ENCODE measurements at regions not wholly inside any gene's neighbourhood (a gene's known extent, or its start where the extent isn't known, plus 50 kb on each side); places are given as distances from the start of the nearest gene placed in this dataset.

DNA sequence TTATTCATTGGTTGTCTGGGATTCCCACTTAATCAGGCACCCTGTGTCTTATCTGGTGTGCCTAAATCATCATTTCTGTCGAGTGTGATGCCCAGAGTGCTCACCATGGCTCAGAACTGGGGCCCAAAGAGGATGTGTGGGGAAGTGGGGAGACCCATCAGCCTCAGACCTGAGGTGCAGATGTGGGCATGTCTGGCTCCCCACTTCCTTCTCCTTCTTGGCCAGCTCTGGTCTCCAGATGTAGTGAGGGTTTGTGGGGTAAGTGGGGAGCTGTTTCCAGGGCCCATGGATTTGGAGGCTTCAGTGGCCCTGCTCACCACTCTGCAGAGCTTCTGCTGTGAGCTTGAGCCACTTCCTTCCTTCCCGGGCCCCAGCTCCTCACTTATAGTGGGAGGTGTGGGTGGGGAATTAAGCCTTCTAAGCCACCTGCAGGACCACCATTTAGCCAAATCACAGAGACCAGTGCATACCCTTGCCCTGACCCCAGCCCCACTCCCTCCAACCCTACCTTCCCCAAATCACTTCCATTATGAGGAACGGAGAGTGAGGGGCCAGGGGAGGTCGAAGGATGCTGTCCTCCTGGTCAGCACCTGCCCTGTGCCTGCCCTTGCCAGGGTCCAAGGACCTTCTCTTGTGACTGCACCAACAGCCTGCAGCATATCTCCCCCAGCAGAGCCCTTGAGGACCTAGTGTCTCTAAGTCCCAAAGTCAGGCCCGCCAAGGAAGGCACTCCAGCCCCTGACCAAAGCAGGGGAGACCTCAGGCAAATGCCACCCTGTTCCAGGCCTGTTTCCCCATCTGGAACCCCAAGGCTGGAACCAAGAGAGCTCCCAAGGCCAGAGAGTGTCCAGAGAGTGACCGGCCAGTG, 278.2 kb upstream of the RTL1 start:
- Histone ChIP-seq H3K27me3 (ENCODE audit: insufficient read depth, low read depth, low read length) (no peaks in the 10 kb centered on the region), H4K20me1 (ENCODE audit: insufficient read depth) (no peaks in the 10 kb centered on the region)
- TF ChIP-seq POLR2AphosphoS5 (IDR thresholded peaks at IDR 0.05): no peak
- no peak for TF ChIP-seq MXI1 (conservative IDR thresholded peaks at IDR 0.05; ENCODE audit: poor library complexity, severe bottlenecking)
- TF ChIP-seq EP300 (conservative IDR thresholded peaks at IDR 0.05; ENCODE audit: poor library complexity, severe bottlenecking): no peak
- TF ChIP-seq RAD21 (conservative IDR thresholded peaks at IDR 0.05): no peak
- no peak for TF ChIP-seq EZH2 (IDR thresholded peaks at IDR 0.05; ENCODE audit: borderline replicate concordance, insufficient read depth, low read length, poor library complexity, severe bottlenecking)

DNA sequence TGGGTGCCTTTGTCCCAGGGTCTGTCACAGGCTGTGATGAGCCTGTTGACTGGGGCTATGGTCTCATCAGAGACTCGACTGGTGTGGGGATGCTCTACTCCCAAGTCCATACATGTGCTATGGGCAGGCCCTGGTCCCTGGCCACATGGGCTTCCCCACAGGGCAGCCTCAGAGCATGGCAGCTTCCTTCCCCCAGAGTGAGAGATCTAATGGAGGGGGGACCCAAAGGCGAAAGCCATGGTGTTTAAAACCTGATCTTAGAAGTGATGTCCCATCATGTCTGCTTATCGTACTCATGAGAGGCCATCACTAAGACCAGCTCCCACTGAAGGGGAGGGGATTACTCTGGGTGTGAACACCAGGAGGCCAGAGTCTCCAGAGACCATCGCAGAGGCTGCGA, 279.0 kb upstream of the RTL1 start:
- no peaks in the 10 kb centered on the region for H3K9me2 ChIP-seq (ENCODE audit: insufficient read depth, low read length)
- no peaks in the 10 kb centered on the region for H3K27me3 ChIP-seq (ENCODE audit: insufficient read depth, low read depth, low read length)
- no peak overlapping the region for H3K4me2 ChIP-seq (ENCODE audit: low read length)
- no peaks in the 10 kb centered on the region for H3K79me2 ChIP-seq (replicated peaks; ENCODE audit: insufficient read depth, low read length)
- no peak overlapping the region for H3K9ac ChIP-seq (ENCODE audit: low read length)
- H3K9me3 ChIP-seq (ENCODE audit: low read length): no peaks in the 10 kb centered on the region
- H3K27ac ChIP-seq (ENCODE audit: low read length): no peak overlapping the region
- H2AFZ ChIP-seq (ENCODE audit: low read depth, low read length): no peak overlapping the region
- TF ChIP-seq SMC3 (conservative IDR thresholded peaks at IDR 0.05; ENCODE audit: poor library complexity) (no peak), TAF1 (IDR thresholded peaks at IDR 0.05; ENCODE audit: low read depth) (no peak), RAD21 (conservative IDR thresholded peaks at IDR 0.05) (no peak), EZH2 (IDR thresholded peaks at IDR 0.05; ENCODE audit: borderline replicate concordance, insufficient read depth, low read length, poor library complexity, severe bottlenecking) (no peak), MXI1 (conservative IDR thresholded peaks at IDR 0.05; ENCODE audit: poor library complexity, severe bottlenecking) (no peak), POLR2AphosphoS5 (IDR thresholded peaks at IDR 0.05) (no peak), EP300 (conservative IDR thresholded peaks at IDR 0.05; ENCODE audit: poor library complexity, severe bottlenecking) (no peak)
- TF ChIP-seq, protein P1, sequence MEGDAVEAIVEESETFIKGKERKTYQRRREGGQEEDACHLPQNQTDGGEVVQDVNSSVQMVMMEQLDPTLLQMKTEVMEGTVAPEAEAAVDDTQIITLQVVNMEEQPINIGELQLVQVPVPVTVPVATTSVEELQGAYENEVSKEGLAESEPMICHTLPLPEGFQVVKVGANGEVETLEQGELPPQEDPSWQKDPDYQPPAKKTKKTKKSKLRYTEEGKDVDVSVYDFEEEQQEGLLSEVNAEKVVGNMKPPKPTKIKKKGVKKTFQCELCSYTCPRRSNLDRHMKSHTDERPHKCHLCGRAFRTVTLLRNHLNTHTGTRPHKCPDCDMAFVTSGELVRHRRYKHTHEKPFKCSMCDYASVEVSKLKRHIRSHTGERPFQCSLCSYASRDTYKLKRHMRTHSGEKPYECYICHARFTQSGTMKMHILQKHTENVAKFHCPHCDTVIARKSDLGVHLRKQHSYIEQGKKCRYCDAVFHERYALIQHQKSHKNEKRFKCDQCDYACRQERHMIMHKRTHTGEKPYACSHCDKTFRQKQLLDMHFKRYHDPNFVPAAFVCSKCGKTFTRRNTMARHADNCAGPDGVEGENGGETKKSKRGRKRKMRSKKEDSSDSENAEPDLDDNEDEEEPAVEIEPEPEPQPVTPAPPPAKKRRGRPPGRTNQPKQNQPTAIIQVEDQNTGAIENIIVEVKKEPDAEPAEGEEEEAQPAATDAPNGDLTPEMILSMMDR (IDR thresholded peaks at IDR 0.05; ENCODE audit: poor library complexity, severe bottlenecking): no peak
- TF ChIP-seq, protein P2, sequence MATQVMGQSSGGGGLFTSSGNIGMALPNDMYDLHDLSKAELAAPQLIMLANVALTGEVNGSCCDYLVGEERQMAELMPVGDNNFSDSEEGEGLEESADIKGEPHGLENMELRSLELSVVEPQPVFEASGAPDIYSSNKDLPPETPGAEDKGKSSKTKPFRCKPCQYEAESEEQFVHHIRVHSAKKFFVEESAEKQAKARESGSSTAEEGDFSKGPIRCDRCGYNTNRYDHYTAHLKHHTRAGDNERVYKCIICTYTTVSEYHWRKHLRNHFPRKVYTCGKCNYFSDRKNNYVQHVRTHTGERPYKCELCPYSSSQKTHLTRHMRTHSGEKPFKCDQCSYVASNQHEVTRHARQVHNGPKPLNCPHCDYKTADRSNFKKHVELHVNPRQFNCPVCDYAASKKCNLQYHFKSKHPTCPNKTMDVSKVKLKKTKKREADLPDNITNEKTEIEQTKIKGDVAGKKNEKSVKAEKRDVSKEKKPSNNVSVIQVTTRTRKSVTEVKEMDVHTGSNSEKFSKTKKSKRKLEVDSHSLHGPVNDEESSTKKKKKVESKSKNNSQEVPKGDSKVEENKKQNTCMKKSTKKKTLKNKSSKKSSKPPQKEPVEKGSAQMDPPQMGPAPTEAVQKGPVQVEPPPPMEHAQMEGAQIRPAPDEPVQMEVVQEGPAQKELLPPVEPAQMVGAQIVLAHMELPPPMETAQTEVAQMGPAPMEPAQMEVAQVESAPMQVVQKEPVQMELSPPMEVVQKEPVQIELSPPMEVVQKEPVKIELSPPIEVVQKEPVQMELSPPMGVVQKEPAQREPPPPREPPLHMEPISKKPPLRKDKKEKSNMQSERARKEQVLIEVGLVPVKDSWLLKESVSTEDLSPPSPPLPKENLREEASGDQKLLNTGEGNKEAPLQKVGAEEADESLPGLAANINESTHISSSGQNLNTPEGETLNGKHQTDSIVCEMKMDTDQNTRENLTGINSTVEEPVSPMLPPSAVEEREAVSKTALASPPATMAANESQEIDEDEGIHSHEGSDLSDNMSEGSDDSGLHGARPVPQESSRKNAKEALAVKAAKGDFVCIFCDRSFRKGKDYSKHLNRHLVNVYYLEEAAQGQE (IDR thresholded peaks at IDR 0.05; ENCODE audit: borderline replicate concordance): no peak
- no peak overlapping the region for H3K4me3 ChIP-seq (ENCODE audit: low read length)
- H3K36me3 ChIP-seq (ENCODE audit: insufficient read depth, low read length): no peaks in the 10 kb centered on the region
- no peaks in the 10 kb centered on the region for H4K20me1 ChIP-seq (ENCODE audit: insufficient read depth)
- H3F3A ChIP-seq (ENCODE audit: insufficient read depth, low read length, poor library complexity, severe bottlenecking): peaks cover 5% of the 10 kb centered on the region

More for the DNA sequence above, 278.2 kb upstream of the RTL1 start:
- Histone ChIP-seq H3K9me2 (ENCODE audit: insufficient read depth, low read length) (no peaks in the 10 kb centered on the region), H3K79me2 (replicated peaks; ENCODE audit: insufficient read depth, low read length) (no peaks in the 10 kb centered on the region), H3K4me3 (ENCODE audit: low read length) (no peak overlapping the region), H3K9ac (ENCODE audit: low read length) (no peak overlapping the region), H3K36me3 (ENCODE audit: insufficient read depth, low read length) (no peaks in the 10 kb centered on the region), H3K4me2 (ENCODE audit: low read length) (no peak overlapping the region), H2AFZ (ENCODE audit: low read depth, low read length) (no peak overlapping the region), H3K9me3 (ENCODE audit: low read length) (no peaks in the 10 kb centered on the region), H3K27ac (ENCODE audit: low read length) (no peak overlapping the region), H3F3A (ENCODE audit: insufficient read depth, low read length, poor library complexity, severe bottlenecking) (peaks cover 5% of the 10 kb centered on the region)

Measured in neural cell (in vitro differentiated cells).